GM21381 (cell line): ENCODE measurements at regions not wholly inside any gene's neighbourhood (a gene's known extent, or its start where the extent isn't known, plus 50 kb on each side); places are given as distances from the start of the nearest gene placed in this dataset.
"Not testable (repeated sequence)": the region's sequence is repeated elsewhere in the genome, so short reads cannot be mapped to it uniquely, and the experiment has no call there.

Source experiments
- ATAC-seq: cut with Tn5 transposase; IDR thresholded peaks from one replicate; pipeline ENCODE4 v1.9.1; 2021; ENCODE audit warnings: mild to moderate bottlenecking, moderate library complexity; ENCODE audit not compliant: unreplicated experiment

- ATAC-seq: no peak
Measured at GRCh38 chr9:16267281-16268066, 603.0 kb downstream of the BNC2 start.

DNA sequence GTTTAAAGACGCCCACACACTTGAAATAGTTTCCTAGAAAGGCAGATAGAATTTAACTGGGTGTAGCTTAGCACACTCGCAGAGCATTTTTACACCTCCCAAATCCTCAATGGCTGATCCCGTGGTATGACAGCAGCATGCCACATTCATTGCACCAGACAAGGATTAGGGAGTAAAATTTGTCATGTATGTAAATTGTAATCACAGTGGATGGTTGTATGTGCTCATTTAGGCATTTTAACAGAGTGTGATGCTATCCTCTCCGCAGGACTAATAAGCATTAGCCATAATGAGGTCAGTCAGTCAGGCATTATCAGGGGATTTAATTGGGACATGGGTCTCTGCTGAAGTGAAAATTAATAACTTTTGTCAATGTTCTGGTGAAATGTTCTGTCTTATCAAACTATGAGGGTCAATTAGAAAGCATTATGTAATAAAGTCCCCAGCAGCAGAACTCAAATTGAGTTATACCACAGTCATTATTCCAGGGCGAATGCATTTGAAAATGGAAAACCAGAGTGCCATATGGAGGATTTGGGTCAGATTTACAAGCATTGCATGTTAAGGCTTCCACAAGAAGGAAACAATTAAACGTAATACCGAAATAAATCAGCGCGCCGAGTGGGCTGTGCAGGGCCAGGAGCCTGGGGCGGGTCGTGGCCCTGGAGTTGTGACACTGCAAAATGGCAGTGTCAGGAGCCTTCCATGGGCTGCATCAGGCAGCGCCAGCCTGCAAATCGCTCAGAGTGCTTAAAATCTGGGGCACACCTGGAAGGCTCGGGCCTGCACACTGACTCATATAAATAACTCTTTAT is 602.2 kb downstream of the BNC2 start:
- ATAC-seq: no peak

GRCh38 chr9:16271967-16272366 is 598.5 kb downstream of the BNC2 start:
- ATAC-seq: no peak

GRCh38 chr9:16272776-16273175 is 597.7 kb downstream of the BNC2 start:
- no peak for ATAC-seq

- ATAC-seq: no peak
Measured at GRCh38 chr9:16275795-16276624, 594.5 kb downstream of the BNC2 start.

DNA sequence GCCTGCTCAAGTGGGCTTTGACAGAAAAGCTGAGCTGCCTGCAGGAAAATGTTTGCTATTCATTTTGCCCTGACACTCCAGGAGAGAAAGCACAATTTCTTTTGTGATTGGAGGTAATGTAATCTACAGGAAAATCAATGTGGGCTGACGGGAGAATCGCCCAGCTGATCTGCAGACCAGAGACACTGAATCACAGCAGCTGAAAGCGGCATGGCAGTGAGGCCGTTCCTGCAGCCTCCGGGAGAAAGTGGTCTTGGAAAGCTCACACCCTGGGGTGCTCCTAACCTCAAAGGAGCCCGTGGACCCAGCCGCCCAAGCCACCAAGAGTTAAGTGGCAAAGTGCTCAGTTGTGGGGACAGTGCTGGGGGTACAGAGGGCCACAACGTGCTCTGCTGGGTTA is 593.6 kb downstream of the BNC2 start:
- ATAC-seq: no peak

DNA sequence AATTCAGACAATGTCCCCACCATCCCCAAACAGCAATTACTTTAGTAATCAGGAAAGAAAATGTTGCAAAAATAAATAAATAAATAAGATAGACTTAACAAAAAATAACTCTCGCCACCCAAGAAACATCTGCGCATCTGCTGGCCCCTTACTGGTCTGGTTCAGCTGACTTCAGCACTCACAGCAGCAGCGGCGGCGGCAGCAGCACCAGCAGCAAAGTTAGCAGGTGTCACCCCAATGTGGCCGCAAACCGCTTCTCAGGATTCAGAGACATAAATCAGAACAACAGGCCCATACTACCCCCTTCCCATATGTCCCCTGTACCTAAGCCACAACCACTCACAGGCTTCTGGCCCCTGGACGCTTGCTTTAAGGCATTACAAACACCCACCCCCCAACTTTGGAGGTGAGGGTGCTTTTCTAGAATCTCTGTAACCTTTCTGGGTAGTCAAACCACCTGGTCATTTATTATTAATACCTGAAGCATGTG is 593.0 kb downstream of the BNC2 start:
- no peak for ATAC-seq

DNA sequence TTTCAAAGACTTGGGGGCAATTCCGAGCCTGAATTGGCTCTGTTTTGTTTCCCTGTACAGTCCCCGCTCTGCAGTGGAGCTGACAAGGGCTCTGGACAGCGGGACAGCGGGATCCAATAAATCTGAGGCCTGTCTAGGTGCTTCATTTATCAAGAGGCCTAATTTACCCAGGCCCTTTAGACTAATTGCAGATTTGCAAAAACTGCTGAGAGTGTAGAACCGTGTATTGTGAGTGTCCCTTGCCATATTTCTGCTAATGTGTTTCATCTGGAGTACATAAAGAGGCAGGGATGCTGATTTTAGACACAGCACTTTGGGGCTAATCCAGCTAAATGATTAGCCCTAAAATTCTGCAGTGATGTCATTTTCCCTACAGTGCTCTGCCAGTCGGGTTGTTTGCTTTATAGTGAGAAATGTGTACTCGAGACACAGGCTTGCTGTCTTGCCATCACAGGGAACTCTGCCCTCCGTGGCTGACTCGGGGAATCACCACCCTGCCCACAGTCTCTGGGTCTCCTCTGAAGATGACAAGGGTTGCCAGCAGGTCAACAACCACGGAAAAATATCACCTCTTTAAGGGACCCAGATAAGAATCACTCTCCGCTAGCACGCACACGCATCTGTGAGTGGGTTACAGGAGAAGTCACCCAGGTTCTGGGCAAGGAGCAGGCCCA is 592.0 kb downstream of the BNC2 start:
- no peak for ATAC-seq

- no peak for ATAC-seq
Measured at GRCh38 chr9:16281707-16282106, 588.8 kb downstream of the BNC2 start.

DNA sequence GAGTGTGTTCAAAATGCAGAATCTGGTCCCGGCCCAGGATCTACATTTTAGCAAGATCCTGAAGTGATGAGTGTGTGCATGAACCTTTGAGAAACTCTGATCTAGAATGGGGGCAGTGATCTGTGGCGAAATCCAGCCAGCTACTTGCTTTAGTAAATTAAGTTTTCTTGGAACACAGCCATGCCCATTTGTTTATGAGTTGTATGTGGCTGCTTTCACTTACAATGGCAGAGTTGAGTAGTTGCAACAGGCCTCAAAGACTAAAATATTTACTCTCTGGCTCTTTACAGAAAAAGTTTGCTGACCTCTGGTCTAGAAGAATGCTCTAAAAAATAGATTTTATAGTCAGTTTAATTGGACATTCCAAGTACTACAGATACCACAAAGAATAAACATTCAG is 588.3 kb downstream of the BNC2 start:
- no peak for ATAC-seq

- ATAC-seq: no peak
Measured at GRCh38 chr9:16282718-16283117, 587.8 kb downstream of the BNC2 start.

DNA sequence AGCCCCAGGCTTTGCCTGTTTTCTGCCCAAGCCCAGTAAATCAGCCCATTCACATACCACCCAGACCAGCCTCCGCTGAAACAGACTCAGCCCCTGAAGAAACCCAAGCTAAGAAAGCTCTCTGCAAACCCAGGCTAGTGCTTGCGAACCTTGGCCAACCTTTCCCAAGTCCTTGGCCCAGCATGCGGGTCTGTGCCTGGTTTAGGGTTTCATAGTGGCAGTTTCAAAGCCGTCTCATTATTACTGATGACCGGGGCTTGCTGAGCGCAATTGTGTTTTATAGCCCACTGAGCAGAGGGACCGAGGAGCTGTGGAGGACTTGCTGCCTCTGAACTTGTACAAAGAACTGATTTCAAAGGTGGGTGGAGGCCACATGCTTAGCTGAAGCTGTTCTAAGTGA is 584.3 kb downstream of the BNC2 start:
- ATAC-seq: no peak

DNA sequence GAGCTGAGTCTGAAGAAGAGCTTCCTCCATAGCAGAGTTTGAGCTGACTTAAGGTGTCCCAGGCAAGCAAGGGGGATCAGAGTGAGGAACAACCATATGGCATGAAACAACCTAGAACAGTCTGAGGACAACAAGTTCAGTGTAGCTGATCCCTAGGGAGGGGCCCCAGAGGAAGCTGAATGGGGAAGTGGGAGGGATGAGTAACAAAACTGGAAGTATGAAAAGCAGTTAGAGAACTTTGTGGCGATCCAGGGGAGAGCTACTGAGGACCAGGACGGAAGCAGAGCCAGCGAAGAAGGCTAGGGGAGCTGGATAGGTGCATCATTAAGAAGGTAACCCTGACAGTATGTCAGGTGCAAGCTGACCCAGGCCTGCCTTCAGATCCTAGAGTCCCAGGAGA is 580.8 kb downstream of the BNC2 start:
- ATAC-seq: no peak

DNA sequence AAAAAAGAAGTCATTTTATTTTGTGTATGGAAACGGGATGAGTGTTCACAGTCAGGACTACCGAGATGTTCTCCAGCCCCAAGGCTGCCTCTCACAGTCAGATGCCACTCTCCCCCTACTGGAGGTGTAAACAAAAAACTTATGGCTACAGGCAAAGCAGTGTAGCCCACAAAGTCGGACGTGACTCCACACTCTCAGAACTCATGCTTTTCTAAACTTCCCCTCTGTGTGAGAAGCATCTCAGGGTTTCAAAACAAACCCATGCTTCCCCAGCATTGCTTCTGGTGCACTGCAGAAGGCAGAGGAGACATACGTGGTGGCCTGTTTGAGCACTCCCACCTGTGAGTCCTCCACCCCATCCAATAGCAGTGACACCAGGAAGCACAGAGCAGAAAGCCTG is 580.3 kb downstream of the BNC2 start:
- ATAC-seq: no peak

GRCh38 chr9:16291921-16292320 is 578.5 kb downstream of the BNC2 start:
- no peak for ATAC-seq

- no peak for ATAC-seq
Measured at GRCh38 chr9:16293610-16294009, 576.9 kb downstream of the BNC2 start.

DNA sequence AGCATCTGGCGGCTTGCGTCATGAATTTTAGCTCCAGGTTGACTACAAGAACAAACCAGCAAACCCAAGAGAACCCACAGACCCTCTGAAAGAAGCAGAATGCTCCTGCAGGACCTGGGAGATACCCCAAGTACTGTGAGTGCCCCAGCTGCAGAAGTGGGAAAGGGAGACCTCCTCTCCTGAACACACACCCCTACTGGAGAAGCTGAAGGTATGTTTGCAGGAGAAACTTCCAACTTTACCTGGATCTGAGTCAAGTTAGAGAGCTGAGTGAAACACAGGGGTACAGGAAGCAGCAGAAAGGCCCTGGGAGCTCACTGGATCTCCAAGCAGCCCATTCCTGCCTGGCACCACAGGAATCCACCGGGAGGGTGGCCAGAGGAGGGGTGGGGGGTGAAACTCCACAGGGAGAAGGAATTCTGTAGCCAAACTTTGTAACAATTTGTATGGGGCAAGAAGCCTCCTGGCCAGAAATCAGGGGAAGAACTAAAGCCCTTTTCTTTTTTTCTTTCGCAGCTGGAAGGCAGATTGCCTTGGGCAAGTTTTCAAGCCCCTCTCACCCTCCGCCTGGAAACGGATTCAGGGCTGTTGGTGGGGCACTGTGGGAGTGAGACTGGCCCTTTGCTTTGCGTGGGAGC is 576.2 kb downstream of the BNC2 start:
- no peak for ATAC-seq

GRCh38 chr9:16294940-16295339 is 575.5 kb downstream of the BNC2 start:
- not testable (repeated sequence) for ATAC-seq

- ATAC-seq: not testable (repeated sequence)
Measured at GRCh38 chr9:16299368-16299767, 571.1 kb downstream of the BNC2 start.

DNA sequence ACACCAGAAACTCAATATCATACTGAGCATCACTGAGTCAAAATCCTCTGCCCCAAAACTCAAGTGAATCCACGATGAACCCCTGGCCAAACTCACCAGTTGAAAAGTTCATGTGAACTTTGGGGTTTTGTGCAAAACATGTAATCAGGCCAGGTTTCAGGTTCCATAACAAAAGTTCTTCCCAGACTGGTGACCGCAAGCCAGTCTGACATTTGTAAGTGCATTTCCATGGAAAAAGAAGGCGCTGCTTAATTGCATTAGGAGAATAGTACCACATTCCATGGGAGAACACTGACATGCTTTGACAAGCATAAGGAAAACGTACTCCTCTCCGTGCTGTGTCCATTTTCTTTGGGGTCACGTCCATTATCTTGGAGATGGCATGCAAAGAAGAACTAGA is 567.0 kb downstream of the BNC2 start:
- ATAC-seq: no peak
